ENCODE measurements at regions not wholly inside any gene's neighbourhood (a gene's known extent, or its start where the extent isn't known, plus 50 kb on each side); places are given as distances from the start of the nearest gene placed in this dataset.

- TF ChIP-seq FOXP2 (optimal IDR thresholded peaks at IDR 0.05; ENCODE audit: borderline replicate concordance, extremely low read depth, extremely low read length, insufficient read depth) (no peak), REST (IDR thresholded peaks at IDR 0.05; ENCODE audit: insufficient read depth in 1 of 2, low read depth in 2 of 2, low read length in 2 of 2) (no peak), SIN3A (IDR thresholded peaks at IDR 0.05; ENCODE audit: borderline replicate concordance, insufficient read depth, low read length) (no peak), POLR2AphosphoS5 (IDR thresholded peaks at IDR 0.05; ENCODE audit: low read depth, low read length) (no peak), TAF1 (IDR thresholded peaks at IDR 0.05; ENCODE audit: borderline replicate concordance, insufficient read depth, low read length) (no peak)
Measured at GRCh38 chr10:80829562-80829961, 291.9 kb downstream of the SH2D4B start.

GRCh38 chr10:80855348-80855971 is 317.8 kb downstream of the SH2D4B start:
- TF ChIP-seq FOXP2 (optimal IDR thresholded peaks at IDR 0.05; ENCODE audit: borderline replicate concordance, extremely low read depth, extremely low read length, insufficient read depth) (no peak), TAF1 (IDR thresholded peaks at IDR 0.05; ENCODE audit: borderline replicate concordance, insufficient read depth, low read length) (no peak), POLR2AphosphoS5 (IDR thresholded peaks at IDR 0.05; ENCODE audit: low read depth, low read length) (no peak), SIN3A (IDR thresholded peaks at IDR 0.05; ENCODE audit: borderline replicate concordance, insufficient read depth, low read length) (no peak), REST (IDR thresholded peaks at IDR 0.05; ENCODE audit: insufficient read depth in 1 of 2, low read depth in 2 of 2, low read length in 2 of 2) (no peak)

- TF ChIP-seq POLR2AphosphoS5 (IDR thresholded peaks at IDR 0.05; ENCODE audit: low read depth, low read length) (no peak), FOXP2 (optimal IDR thresholded peaks at IDR 0.05; ENCODE audit: borderline replicate concordance, extremely low read depth, extremely low read length, insufficient read depth) (no peak), TAF1 (IDR thresholded peaks at IDR 0.05; ENCODE audit: borderline replicate concordance, insufficient read depth, low read length) (no peak), REST (IDR thresholded peaks at IDR 0.05; ENCODE audit: insufficient read depth in 1 of 2, low read depth in 2 of 2, low read length in 2 of 2) (no peak)
Measured at GRCh38 chr10:80856186-80856585, 318.5 kb downstream of the SH2D4B start.

GRCh38 chr10:80860719-80861118 is 323.0 kb downstream of the SH2D4B start:
- TF ChIP-seq FOXP2 (optimal IDR thresholded peaks at IDR 0.05; ENCODE audit: borderline replicate concordance, extremely low read depth, extremely low read length, insufficient read depth) (no peak), POLR2AphosphoS5 (IDR thresholded peaks at IDR 0.05; ENCODE audit: low read depth, low read length) (no peak), SIN3A (IDR thresholded peaks at IDR 0.05; ENCODE audit: borderline replicate concordance, insufficient read depth, low read length) (no peak), TAF1 (IDR thresholded peaks at IDR 0.05; ENCODE audit: borderline replicate concordance, insufficient read depth, low read length) (no peak), REST (IDR thresholded peaks at IDR 0.05; ENCODE audit: insufficient read depth in 1 of 2, low read depth in 2 of 2, low read length in 2 of 2) (no peak)

- no peak for TF ChIP-seq POLR2AphosphoS5 (IDR thresholded peaks at IDR 0.05; ENCODE audit: low read depth, low read length)
- no peak for TF ChIP-seq SIN3A (IDR thresholded peaks at IDR 0.05; ENCODE audit: borderline replicate concordance, insufficient read depth, low read length)
- TF ChIP-seq FOXP2 (optimal IDR thresholded peaks at IDR 0.05; ENCODE audit: borderline replicate concordance, extremely low read depth, extremely low read length, insufficient read depth): no peak
- no peak for TF ChIP-seq REST (IDR thresholded peaks at IDR 0.05; ENCODE audit: insufficient read depth in 1 of 2, low read depth in 2 of 2, low read length in 2 of 2)
- TF ChIP-seq TAF1 (IDR thresholded peaks at IDR 0.05; ENCODE audit: borderline replicate concordance, insufficient read depth, low read length): no peak
Measured at GRCh38 chr10:80861882-80862281, 324.2 kb downstream of the SH2D4B start.

Measured in PFSK-1 (cell line).